Inflammatory macrophage treated with lipopolysaccharide for 4 hours (primary cell): ENCODE measurements at regions not wholly inside any gene's neighbourhood (a gene's known extent, or its start where the extent isn't known, plus 50 kb on each side); places are given as distances from the start of the nearest gene placed in this dataset.

ENCODE experiments used
- DNase-seq: peaks from one replicate; pipeline ENCODE4 v3.0.0-alpha.2; 2020

- DNase-seq = no peak
Measured at GRCh38 chr12:123100882-123101281, 50.0 kb downstream of the PITPNM2 start.

DNA sequence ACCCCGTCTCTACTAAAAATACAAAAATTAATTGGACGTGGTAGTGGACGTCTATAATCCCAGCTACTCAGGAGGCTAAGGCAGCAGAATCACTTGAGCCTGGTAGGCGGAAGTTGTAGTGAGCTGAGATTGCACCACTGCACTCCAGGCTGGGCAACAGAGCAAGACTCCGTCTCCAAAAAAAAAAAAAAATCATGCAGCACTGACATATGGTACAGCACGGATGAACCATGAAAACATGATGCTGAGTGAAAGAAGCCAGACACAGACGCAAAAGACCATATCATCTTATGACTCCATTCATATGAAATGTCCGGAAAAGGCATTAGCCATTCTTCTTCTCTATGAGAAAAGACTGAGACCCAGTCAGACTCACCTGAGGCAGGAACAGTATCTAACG is 50.4 kb downstream of the PITPNM2 start:
- DNase-seq = no peak

DNA sequence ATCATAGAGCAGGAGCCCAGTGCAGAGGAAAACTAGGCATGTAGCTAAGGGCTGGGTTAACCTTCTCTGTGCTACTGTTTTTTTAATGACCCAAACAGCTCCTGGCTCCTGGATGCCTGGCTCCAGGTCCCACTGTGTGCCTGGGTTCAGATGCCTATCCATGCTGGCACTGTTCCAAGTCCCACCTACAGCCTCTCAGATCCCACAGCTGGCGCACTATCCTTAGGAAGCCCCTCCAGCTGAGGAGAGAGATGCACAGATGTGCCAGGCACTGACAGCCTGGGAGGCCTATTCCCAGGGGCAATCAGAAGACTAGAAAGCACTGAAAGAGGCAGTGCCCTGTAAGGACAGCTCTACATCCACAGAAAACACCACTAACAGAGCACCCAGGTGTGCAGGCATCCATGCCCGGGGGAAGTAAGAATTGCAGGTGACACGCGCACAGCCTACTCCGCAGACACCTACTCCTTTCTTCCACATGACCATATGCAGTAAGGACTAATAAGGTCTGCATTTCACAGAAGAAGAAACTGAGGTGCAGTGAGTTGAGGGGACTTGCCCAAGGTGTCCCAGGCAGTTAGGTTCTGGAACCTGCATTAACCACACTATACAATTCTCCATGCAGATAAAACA is 51.2 kb downstream of the PITPNM2 start:
- DNase-seq = no peak

GRCh38 chr12:123098780-123099179 is 52.1 kb downstream of the PITPNM2 start:
- DNase-seq = no peak

DNA sequence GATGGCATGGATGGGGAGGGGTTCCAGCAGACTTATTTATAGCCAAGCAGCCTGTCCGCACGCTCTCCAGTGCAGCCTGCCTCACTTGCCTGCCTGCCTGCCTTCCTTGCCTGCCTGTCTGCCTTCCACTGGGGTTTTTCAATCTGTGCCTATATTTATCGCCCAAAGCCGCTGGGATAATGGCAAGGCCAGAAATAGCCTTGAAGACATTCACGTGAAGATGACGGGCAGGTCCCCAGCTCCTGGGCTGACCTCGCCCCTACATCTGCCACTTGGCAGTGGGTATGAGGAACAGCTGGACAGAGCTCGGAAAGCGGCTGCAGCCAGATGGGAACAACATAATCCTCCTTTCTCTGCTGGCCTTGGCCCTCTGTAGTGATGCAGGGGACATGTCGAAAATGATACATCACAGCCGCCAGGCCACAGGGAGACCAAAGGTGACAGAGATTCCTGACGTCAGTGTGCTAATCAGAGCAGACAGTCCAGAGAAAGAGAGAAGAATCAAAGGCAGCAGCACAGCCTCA is 53.3 kb downstream of the PITPNM2 start:
- no peak for DNase-seq

DNA sequence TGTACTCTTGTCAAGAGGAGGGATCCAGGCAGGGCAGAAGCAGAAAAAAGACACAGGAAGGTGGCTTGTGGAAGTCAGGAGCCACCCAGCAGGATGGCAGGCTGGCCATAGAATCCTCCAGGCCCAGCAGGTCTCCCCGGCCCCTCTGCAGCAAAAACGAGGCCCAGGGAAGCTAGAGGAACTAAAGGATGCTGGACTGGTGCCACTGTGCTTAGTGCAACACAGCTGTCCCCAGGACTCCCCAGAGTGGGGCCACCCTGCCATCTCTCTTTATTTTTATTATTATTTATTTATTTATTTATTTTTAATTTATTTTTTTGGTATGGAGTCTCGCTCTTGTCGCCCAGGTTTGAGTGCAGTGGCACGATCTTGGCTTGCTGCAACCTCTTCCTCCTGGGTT is 54.1 kb downstream of the PITPNM2 start:
- DNase-seq = no peak

- no peak for DNase-seq
Measured at GRCh38 chr12:123096182-123096581, 54.7 kb downstream of the PITPNM2 start.

DNA sequence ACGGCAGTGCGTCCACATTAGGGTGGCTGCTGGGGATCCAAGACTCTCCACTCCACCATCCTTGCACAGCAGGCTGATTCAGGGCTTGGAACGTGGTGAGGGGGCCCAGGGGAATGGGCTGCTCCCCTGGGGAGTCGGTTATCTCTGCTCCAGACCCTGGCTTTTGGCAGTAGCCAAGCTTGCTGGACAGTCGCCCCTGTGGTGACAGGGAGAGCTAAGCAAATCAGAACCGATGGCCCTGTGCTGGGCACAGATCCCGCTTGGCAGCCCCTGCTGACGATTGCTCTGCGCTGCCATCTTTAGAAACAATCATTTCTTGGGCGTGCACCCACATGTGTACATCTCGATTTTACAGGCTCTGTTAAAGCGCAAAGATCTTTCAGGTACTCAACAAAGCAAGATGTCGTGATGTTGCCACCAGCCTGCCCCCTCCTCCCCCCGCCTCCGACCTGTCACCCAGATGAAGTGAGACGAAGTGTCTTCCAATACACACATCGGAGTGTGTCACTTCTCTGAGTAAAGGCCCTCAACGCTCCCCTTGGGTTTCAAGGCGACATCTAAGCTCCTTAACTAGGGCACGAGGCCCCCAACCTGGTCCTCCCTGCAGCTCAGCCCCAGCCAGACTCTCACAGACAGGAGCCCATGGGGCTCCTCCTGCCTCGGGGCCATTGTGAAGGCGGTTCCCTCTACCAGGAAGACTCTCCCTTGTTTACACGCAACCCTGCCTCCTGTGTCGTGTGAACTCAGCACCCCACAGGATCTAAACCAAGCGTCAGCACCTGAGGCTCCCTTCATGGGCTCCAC is 55.6 kb downstream of the PITPNM2 start:
- DNase-seq = no peak

GRCh38 chr12:123094349-123095077 is 56.4 kb downstream of the PITPNM2 start:
- DNase-seq = no peak

GRCh38 chr12:123092866-123093265 is 58.0 kb downstream of the PITPNM2 start:
- no peak for DNase-seq

DNA sequence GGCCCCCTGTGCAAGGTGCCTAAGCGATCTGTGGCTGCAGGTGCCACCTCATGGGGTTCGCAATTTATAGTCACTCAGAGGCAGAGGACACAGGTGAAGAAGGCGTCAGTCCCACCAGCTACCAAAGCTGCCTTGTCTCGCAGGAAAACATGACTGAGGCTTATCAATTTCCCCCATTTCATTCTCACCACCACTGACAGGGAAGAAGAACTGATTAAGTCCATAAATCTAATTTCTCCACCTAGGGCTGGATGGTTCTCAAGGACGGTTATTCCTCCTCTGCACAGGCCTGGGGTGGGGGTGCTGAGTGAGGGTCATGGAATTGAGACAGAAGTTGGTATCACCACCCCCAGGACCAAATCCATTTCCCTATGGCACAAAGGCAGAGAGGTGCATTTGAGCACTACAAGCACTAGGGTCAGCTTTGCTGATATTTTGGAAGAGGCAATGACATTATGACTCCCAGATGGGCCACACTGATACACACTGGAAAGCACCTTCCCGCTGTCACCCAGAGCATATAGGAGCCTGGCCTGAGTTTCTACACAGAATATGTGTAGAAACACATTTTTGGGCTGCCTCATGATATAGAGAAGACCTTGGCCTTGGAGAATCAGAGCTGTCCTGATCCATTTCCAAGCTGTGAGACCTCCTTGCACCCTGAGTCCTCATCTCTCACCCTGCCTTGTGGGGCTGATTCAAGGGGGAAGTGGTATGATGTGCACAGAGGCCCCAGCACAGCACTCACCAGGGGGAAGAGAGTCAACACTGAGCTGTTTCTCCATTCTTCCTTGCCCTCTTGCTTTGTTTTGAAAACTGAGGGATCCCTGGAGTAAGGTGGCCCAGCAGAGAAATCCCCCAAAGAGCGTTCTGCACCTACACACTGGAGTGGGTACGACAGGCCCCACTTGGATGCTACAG is 59.4 kb downstream of the PITPNM2 start:
- peak; percentile 13 for DNase-seq

DNA sequence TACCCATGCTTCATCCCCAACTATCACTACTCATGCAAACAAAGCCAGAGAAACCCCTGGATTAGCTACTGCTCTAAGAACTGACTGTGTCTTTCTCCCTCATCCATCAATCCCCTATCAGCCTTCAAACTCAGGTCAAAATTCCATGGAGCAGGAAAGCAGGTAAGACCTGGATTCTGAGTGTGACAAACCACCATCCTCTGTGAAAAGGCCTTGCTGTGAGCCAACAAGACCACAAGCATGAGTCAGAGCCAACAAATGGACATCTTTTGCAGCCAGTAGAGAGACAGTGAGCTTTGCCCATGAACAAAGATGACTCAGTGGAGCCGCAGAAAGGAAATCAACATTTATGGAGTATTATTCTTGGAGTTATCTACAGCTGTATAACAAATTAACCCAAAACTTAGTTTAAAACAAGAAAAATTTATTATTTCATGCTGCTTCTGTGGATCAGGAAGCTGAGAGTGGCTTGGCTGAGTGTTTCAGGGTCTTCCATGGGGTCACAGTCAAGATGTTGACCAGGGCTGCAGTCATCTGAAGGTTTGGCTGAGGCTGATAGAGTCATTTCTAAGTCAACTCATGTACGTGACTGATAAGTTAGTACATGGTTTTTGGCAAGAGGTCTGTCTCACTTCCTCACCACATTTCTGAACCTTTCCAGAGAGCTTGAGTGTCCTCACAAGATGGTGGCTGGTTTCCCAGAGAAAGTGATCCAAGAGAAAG is 61.1 kb downstream of the PITPNM2 start:
- peak; percentile 66 for DNase-seq

DNA sequence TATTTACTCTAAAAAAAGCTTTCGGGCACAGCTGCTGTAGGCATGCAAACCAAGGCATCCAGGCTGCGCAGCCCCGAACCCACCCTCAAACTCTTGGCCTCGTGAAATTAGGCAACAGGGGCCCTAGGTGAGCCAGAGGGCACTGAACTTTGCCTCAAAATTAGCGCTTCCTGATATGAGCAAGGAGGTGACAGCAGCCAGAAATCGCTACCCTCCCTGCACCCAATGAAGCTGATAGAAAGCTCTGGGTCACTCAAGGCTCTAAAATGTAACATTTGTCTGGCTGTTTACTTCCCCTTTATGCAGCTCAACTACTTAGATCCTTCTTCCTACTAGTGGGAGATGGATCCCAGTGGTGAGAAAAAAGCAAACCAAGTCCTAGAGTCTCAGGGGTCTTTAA is 61.8 kb downstream of the PITPNM2 start:
- peak; percentile 57 for DNase-seq

DNA sequence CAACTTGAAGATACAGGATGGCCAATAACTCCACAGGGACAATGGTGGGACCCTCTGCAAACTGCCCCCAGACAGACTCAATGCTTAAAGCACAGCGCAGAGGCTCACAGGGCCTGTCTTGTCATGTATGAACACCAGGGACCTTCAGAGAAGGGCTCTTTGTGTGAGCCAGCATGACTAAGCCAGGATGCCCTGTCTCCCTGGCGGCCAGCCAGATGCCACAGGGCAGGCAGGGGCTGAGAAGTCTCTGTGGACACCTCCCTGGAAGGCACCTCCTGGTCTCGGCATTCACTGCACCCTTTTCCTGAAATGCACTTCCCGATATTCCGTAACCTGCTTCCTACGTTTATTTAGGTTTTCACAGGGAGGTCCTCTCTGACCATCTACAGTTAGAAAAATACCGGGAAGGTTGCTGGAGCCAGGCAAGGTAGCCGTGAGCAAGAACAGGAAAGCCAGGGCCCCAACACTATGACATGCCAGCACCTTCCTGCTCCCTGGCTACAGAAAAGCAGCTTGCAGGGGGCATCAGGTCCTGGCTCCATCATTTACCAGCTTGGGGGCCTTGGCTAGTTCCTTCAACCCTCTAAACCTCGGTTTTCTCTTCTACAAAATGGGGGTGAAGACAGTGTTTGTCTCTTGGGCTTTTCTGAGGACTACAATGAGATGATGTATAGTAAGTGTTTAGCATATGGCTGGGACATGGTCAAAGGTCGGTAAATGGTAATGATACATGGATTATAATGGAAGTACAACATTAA is 65.0 kb downstream of the PITPNM2 start:
- no peak for DNase-seq

DNA sequence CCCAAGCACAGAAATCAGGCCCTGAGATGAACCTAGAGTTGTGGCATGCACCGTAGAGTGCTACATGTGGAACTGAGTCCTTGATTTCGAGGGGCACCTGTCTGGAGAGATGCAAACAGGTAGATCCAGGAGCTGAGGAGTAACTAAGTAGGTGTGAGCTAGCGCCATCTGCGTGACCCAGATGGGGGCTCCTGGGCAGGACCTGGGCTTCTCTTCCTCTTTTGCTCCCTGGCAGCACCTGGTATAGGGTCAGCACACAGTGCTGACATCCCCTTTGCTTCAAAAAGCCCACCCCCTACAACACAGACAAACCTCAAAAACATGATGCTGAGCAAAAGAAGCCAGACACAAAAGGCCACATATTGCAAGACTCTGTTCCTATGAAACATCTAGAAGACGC is 65.8 kb downstream of the PITPNM2 start:
- DNase-seq = no peak

DNA sequence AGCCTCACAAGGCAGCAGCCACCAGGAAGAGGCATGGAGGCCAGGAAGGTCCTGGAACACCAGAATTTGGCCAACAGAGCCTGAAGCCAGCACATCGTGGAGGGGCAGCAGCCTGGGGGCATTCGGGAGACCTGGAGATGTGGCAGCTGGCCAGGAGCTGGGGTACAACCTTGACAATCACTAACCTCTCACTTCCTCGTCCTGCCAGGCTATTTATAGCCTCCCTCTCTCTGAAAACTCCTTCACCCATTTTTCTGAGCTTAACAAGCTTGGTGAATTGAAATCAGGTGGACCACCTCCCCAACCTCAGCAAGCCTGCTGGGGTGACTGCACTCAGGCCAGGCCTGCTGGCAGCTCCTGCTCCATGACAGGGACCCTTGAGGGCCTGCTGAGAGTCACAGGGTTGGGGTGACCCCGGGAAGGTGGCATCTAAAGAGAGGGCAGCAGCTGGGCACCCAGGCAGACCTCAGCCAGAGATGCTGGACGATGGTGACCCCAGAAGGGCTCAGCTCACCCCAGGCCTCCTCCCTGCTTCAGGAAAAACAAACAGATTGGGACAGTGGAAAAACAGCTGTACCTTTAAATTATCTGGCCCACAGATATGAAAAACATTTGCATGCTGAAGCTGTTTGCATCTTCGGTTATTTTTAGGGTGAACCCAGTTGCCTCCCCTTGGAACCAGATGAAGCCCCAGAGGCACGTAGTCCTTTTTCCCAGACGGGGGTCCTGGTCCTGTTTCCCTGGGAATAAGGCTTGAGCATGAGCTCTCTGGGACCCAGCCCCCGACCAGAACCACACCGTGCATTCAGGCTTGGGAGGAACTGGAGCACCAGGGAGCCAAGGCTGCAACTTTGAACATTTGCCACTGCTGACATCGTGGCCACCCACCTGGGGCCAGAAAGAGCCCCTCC is 67.0 kb downstream of the PITPNM2 start:
- DNase-seq = no peak

DNA sequence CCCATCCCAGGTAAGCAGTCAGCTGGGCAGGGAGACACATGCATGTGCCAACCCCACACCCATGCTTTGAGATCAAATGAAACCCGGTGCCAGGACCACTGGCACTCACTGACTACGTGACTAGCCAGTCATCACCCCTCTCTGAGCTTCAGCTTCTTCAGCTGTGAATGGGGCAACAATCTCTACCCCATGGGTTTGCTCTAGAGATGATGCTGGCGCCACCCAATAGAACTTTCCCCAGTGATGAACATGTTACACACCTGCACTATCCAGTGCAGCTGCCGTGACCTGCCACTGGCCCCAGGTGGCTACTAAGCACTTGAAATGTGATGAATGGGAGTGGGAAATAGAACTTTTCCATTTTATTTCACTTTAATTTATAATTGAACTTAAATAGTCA is 70.3 kb downstream of the PITPNM2 start:
- no peak for DNase-seq

DNA sequence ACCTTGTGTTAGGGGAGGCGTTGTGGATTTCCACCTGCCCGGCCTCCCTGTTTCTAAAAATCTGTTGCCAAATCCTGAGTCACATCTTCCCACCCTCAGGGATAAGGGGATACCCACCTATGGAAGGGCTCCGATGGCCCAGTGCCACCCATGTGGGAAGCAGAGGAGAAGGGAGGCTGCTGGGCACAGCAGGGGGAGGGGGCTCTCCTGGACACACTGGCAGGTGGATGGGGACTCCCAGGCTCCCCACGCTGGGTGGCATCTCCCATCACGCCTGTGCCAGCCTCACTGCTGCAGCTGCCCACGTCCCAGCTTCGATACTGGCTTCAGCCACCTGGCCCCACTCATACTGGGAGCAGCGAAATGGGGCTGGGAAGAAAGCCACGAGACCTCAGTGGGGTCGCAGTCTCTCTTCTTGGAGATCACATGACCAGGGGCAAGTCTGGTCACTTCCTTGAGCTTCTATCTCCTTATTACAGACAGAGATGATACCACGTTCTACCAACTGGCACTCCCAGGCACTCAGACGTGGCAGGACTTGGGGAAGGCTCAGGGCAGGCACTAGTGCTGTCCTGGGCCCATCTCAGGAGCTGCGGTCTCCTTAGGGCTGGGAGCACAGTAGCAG is 72.2 kb downstream of the PITPNM2 start:
- DNase-seq = no peak

GRCh38 chr12:123078120-123078465 is 72.8 kb downstream of the PITPNM2 start:
- DNase-seq = no peak
